ENCODE measurements at regions not wholly inside any gene's neighbourhood (a gene's known extent, or its start where the extent isn't known, plus 50 kb on each side); places are given as distances from the start of the nearest gene placed in this dataset.

- TF ChIP-seq, protein P1, sequence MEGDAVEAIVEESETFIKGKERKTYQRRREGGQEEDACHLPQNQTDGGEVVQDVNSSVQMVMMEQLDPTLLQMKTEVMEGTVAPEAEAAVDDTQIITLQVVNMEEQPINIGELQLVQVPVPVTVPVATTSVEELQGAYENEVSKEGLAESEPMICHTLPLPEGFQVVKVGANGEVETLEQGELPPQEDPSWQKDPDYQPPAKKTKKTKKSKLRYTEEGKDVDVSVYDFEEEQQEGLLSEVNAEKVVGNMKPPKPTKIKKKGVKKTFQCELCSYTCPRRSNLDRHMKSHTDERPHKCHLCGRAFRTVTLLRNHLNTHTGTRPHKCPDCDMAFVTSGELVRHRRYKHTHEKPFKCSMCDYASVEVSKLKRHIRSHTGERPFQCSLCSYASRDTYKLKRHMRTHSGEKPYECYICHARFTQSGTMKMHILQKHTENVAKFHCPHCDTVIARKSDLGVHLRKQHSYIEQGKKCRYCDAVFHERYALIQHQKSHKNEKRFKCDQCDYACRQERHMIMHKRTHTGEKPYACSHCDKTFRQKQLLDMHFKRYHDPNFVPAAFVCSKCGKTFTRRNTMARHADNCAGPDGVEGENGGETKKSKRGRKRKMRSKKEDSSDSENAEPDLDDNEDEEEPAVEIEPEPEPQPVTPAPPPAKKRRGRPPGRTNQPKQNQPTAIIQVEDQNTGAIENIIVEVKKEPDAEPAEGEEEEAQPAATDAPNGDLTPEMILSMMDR (IDR thresholded peaks at IDR 0.05) = no peak
- TF ChIP-seq POLR2AphosphoS5 (IDR thresholded peaks at IDR 0.05) (no peak), POLR2A (IDR thresholded peaks at IDR 0.05) (no peak)
Measured at GRCh38 chr9:85347541-85347940, 394.2 kb downstream of the AGTPBP1 start.

Measured in transverse colon (tissue), 4 donors.